Transverse colon (tissue), 4 donors: ENCODE measurements at regions not wholly inside any gene's neighbourhood (a gene's known extent, or its start where the extent isn't known, plus 50 kb on each side); places are given as distances from the start of the nearest gene placed in this dataset.

Experiments
- POLR2A ChIP-seq: fragments of 450-650 bp; IDR thresholded peaks from one replicate; pipeline ENCODE4 v1.6.1; 2016; ENCODE audit warnings: antibody characterized with exemption, mild to moderate bottlenecking, moderate library complexity
- POLR2AphosphoS5 ChIP-seq, 3 donors: sonication (generic); formaldehyde crosslinking; IDR thresholded peaks; one replicate each; pipeline ENCODE4 v1.6.1; 2016; ENCODE audit warnings: antibody characterized with exemption in 3 of 3
- TF ChIP-seq, protein P1 (sequence below), 5 experiments: fragments of 200-600 bp in 3 of 5; fragments of 450-650 bp in 2 of 5; sonication (generic) in 3 of 5; IDR thresholded peaks; 1 replicate in 2 of 5; 2 replicates in 3 of 5; pipeline ENCODE4 v1.5.1; 2016 to 2017; ENCODE audit warnings: antibody characterized with exemption in 5 of 5, inconsistent platforms in 3 of 5, mild to moderate bottlenecking in 2 of 5, moderate library complexity in 1 of 5

DNA sequence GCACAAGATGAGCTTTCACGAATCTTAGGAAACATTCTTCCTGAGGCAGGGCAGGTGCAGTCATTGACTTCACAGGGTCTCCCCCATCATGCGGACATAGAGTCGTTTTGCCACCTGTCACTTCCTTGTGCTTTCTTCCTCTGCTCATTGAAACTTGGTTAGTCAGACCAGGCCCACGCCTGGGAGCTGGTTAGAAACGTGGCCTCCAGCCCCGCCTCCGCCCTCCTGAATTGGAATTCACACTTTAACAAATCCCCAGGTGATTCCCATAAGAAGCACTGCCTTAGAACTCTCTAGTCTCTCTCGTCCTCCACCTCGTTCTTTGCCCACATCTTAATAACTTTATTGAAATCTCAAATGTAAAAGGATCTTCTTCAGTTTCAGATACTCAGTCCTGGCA lies 265.5 kb upstream of the FZD8 start:
- TF ChIP-seq, protein P1, sequence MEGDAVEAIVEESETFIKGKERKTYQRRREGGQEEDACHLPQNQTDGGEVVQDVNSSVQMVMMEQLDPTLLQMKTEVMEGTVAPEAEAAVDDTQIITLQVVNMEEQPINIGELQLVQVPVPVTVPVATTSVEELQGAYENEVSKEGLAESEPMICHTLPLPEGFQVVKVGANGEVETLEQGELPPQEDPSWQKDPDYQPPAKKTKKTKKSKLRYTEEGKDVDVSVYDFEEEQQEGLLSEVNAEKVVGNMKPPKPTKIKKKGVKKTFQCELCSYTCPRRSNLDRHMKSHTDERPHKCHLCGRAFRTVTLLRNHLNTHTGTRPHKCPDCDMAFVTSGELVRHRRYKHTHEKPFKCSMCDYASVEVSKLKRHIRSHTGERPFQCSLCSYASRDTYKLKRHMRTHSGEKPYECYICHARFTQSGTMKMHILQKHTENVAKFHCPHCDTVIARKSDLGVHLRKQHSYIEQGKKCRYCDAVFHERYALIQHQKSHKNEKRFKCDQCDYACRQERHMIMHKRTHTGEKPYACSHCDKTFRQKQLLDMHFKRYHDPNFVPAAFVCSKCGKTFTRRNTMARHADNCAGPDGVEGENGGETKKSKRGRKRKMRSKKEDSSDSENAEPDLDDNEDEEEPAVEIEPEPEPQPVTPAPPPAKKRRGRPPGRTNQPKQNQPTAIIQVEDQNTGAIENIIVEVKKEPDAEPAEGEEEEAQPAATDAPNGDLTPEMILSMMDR (IDR thresholded peaks at IDR 0.05), result no peak
- no peak for TF ChIP-seq POLR2AphosphoS5 (IDR thresholded peaks at IDR 0.05)
- no peak for TF ChIP-seq POLR2A
